ENCODE measurements at regions not wholly inside any gene's neighbourhood (a gene's known extent, or its start where the extent isn't known, plus 50 kb on each side); places are given as distances from the start of the nearest gene placed in this dataset.

DNA sequence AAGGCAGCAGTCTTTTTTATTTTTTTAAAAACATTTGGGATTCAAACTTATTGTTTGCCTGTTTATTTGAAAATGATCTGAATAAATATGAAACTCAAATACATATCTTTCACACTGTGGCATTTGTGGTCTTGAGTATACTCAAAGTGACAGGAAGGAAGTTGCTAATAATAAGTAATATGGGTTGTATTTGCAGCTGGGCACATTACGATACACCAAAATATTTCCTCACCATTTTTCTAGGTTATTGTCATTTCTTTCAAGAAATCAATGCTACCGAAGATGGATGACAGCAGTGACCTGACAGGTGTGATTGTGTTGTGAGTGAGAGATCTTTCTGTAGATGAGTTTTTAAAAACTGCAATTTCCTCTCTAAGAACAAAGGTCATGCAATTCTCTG is 665.7 kb downstream of the CDH8 start:
- no peak for DNase-seq (ENCODE audit: low spot score)
- Mint-ChIP-seq H3K27ac (no peak overlapping the region), H3K27me3 (ENCODE audit: insufficient read depth) (no peaks in the 10 kb centered on the region), H3K4me3 (no peak overlapping the region), H3K4me1 (ENCODE audit: low read depth) (no peaks in the 10 kb centered on the region), H3K9me3 (peaks cover 18% of the 10 kb centered on the region), H3K36me3 (ENCODE audit: low read depth) (no peaks in the 10 kb centered on the region)
- intact Hi-C loops (cut with micrococcal nuclease): no loop called here

DNA sequence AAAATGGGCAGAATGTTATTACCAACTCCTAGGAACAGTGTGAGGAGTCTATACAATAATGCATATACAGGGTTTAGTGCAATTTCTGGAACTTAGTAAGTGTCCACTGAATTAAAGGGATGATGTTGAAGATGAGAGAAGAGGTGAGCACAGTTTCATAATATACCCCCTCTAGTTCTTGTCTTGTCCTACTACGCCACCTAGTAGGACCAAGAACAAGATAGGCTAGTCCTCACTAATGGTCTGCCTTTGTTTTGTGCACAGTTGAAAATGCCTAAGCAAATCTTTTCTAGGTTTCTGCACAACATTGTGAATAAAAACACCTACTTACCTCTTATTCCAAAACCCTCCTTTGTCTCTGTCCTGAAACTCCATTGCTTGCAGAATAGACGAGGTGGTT is 670.2 kb downstream of the CDH8 start:
- Mint-ChIP-seq H3K27me3 (ENCODE audit: insufficient read depth) (no peaks in the 10 kb centered on the region), H3K9me3 (peaks cover 21% of the 10 kb centered on the region)

DNA sequence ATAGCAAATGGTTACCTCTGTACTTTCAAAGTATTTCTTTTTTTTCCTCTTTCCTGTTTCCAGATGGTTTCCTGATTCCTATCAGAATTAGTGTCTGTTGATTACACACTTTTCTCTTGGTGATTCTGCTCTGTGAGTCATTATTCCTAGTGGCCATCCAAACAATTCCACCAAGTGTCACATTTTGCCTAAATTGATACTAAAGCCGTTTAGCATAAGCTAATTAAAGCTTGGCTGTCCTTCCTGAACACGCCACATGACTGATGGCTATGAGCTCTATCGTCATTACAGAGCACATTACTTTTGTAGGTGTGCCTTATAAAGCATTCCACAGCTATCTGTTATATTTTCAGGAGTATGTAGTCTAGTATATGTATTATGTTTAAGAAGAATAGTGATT is 671.2 kb downstream of the CDH8 start:
- H3K4me3 Mint-ChIP-seq: no peak overlapping the region
- peaks cover 13% of the 10 kb centered on the region for H3K9me3 Mint-ChIP-seq
- DNase-seq (ENCODE audit: low spot score): no peak
- no peaks in the 10 kb centered on the region for H3K4me1 Mint-ChIP-seq (ENCODE audit: low read depth)
- no peaks in the 10 kb centered on the region for H3K36me3 Mint-ChIP-seq (ENCODE audit: low read depth)
- no peak overlapping the region for H3K27ac Mint-ChIP-seq
- H3K27me3 Mint-ChIP-seq (ENCODE audit: insufficient read depth): no peaks in the 10 kb centered on the region
- intact Hi-C loops (cut with micrococcal nuclease): no loop called here

More for the DNA sequence above, 670.2 kb downstream of the CDH8 start:
- H3K4me1 Mint-ChIP-seq (ENCODE audit: low read depth): no peaks in the 10 kb centered on the region
- H3K4me3 Mint-ChIP-seq: no peak overlapping the region
- H3K36me3 Mint-ChIP-seq (ENCODE audit: low read depth): no peaks in the 10 kb centered on the region
- no peak overlapping the region for H3K27ac Mint-ChIP-seq
- intact Hi-C loops (cut with micrococcal nuclease): no loop called here
- no peak for DNase-seq (ENCODE audit: low spot score)

DNA sequence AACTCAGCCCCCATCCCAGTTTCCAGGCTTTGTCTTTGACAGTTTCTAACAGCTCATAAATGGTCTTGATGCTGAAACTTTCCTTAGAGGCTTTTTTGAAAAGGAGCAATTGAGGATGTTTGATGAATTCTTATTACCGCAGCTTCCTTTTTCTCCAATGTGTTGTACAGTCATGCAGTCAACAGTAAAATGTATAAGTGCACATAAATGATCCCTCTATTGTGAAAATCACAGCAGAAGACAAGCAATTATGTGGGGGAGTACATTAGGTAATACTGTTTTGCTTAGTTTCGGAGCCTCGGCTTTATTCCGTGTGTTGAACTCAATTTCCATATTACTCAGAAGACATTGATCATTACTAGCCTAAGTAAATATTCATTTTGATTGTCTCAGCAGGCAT is 673.7 kb downstream of the CDH8 start:
- Mint-ChIP-seq H3K9me3 (peaks cover 14% of the 10 kb centered on the region), H3K27ac (no peak overlapping the region), H3K36me3 (ENCODE audit: low read depth) (no peaks in the 10 kb centered on the region), H3K27me3 (ENCODE audit: insufficient read depth) (no peaks in the 10 kb centered on the region), H3K4me1 (ENCODE audit: low read depth) (no peaks in the 10 kb centered on the region), H3K4me3 (no peak overlapping the region)
- intact Hi-C loops (cut with micrococcal nuclease): no loop called here
- DNase-seq (ENCODE audit: low spot score): no peak

DNA sequence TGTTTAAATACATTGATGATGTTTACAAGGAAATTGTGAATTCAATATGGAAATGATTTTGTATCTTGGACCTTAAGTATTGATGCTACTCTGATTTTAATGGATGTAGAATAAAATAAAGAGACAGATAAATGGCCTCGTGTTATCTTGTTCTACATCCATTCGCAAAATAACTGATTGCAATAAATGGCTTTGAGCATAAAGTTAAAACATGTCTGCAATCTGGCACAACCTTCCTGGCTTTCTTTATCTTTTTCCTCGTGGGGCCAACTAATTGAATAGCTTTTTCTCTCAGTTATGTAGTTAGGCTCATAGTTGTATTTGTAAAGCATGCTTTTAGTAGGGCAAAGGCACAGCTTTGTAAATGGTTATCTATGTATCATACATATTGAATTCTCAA is 691.4 kb downstream of the CDH8 start:
- Mint-ChIP-seq H3K4me1 (ENCODE audit: low read depth) (no peaks in the 10 kb centered on the region), H3K4me3 (no peak overlapping the region), H3K36me3 (ENCODE audit: low read depth) (no peaks in the 10 kb centered on the region), H3K27me3 (ENCODE audit: insufficient read depth) (no peaks in the 10 kb centered on the region), H3K27ac (no peak overlapping the region), H3K9me3 (peaks cover 20% of the 10 kb centered on the region)
- DNase-seq (ENCODE audit: low spot score): no peak
- intact Hi-C loops (cut with micrococcal nuclease): no loop called here

DNA sequence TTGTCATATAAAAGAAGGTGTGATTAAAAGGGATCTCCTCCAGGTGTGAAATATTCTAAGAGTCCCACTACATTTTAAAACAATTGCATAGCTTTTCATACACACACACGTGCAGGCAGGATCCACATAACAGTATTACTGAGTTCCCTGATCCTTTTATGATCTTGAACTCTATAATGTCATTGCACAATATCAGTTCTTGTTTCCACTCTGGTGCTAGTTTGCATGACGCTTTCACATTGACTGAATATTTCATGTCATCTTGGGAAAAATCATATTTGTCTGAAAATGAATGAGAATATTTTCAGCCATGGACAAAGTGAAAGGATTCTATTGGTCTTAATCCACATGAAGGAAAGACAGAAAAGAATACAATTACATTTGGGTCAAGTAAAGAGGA is 703.8 kb downstream of the CDH8 start:
- Mint-ChIP-seq H3K4me1 (ENCODE audit: low read depth) (no peaks in the 10 kb centered on the region), H3K27me3 (ENCODE audit: insufficient read depth) (no peaks in the 10 kb centered on the region), H3K27ac (no peak overlapping the region), H3K36me3 (ENCODE audit: low read depth) (no peaks in the 10 kb centered on the region), H3K9me3 (peaks cover 10% of the 10 kb centered on the region), H3K4me3 (no peak overlapping the region)
- intact Hi-C loops (cut with micrococcal nuclease): no loop called here
- no peak for DNase-seq (ENCODE audit: low spot score)

DNA sequence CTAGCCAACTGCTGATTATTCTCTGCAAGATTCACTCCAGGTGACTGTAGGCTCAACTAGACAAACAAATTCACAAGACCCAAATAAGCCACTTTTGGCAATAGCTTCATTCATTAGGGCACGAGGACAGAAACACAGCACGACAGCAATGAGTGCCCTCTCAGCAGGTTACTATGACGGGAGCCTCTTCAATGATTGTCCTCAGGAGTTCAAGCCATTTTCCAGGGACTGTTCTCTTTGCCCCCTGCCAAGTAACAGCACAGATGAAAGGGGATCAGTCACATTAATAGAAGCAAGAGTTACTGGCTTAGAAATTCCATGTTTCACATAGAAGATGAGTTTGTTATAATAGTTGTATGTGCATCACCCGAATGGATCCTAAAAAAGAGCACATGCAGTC is 712.2 kb downstream of the CDH8 start:
- no peak overlapping the region for H3K4me3 Mint-ChIP-seq
- peaks cover 21% of the 10 kb centered on the region for H3K9me3 Mint-ChIP-seq
- intact Hi-C loops (cut with micrococcal nuclease): no loop called here
- no peaks in the 10 kb centered on the region for H3K27me3 Mint-ChIP-seq (ENCODE audit: insufficient read depth)
- H3K4me1 Mint-ChIP-seq (ENCODE audit: low read depth): no peaks in the 10 kb centered on the region
- H3K36me3 Mint-ChIP-seq (ENCODE audit: low read depth): no peaks in the 10 kb centered on the region
- H3K27ac Mint-ChIP-seq: no peak overlapping the region
- DNase-seq (ENCODE audit: low spot score): no peak

DNA sequence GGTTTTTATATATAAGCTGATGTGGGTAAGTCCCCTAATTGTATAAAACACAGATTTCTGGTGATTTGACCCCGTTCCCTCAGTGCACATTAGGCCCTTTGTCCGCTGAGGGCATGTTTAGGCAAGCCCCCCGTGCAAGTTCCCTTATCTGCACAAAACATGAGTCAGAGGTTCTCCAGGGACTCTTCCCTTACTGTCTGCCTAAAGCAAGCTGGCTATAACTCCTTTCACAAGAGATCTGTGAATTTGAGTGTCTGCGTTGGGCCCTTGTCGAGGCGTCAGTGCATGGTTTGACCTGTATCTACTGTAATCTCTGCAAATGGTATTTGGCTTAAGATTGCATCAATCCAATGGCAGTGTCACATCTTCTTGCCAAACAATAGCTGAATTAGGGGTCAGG is 712.8 kb downstream of the CDH8 start:
- Mint-ChIP-seq H3K27ac (no peak overlapping the region), H3K27me3 (ENCODE audit: insufficient read depth) (no peaks in the 10 kb centered on the region), H3K4me1 (ENCODE audit: low read depth) (no peaks in the 10 kb centered on the region), H3K36me3 (ENCODE audit: low read depth) (no peaks in the 10 kb centered on the region), H3K4me3 (no peak overlapping the region), H3K9me3 (peaks cover 23% of the 10 kb centered on the region)
- no peak for DNase-seq (ENCODE audit: low spot score)
- intact Hi-C loops (cut with micrococcal nuclease): no loop called here

DNA sequence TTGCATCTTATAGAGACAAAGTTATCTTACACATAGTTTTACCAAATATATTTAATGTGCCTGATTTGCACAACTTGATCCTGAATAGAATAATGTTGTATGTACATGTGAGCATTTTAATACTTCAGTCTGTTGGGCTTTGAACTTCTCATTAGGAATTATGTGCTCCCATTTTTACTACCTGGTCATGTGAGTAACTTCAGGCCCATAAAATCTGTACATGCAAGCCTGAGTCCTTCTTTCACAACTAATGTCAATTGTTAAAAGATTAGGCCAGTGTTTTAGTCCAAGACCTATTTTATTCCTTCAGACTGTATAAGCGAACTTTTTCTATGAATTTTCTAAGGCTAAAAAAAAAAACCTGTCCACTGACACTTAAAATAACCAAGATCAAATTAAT is 715.4 kb downstream of the CDH8 start:
- intact Hi-C loops (cut with micrococcal nuclease): no loop called here

DNA sequence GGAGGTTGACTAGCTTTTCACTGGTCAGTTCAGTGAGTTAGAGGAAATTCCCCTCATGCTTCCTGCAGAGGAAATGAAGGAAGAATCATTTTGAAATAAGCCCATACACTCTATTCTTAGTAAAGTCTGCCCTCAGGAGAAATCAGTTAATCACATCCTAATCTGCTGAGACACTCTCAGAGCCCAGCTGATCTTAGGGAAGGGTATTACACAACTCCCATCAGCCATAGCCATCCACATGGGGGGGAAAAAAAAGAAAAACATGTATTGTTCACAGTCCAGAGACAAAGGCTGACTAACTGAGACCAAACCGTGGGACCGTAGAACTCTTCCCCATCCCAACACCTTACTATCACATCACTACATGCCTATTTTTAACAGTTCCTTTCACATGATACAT is 722.3 kb downstream of the CDH8 start:
- Mint-ChIP-seq H3K27me3 (ENCODE audit: insufficient read depth) (no peaks in the 10 kb centered on the region), H3K4me3 (no peak overlapping the region), H3K9me3 (peaks cover 36% of the 10 kb centered on the region), H3K36me3 (ENCODE audit: low read depth) (peaks cover 2% of the 10 kb centered on the region), H3K4me1 (ENCODE audit: low read depth) (no peaks in the 10 kb centered on the region), H3K27ac (no peak overlapping the region)
- no peak for DNase-seq (ENCODE audit: low spot score)
- intact Hi-C loops (cut with micrococcal nuclease): no loop called here

More for the DNA sequence above, 715.4 kb downstream of the CDH8 start:
- no peaks in the 10 kb centered on the region for H3K4me1 Mint-ChIP-seq (ENCODE audit: low read depth)
- no peaks in the 10 kb centered on the region for H3K36me3 Mint-ChIP-seq (ENCODE audit: low read depth)
- H3K4me3 Mint-ChIP-seq: no peak overlapping the region
- H3K27me3 Mint-ChIP-seq (ENCODE audit: insufficient read depth): no peaks in the 10 kb centered on the region
- H3K27ac Mint-ChIP-seq: no peak overlapping the region
- peaks cover 28% of the 10 kb centered on the region for H3K9me3 Mint-ChIP-seq
- DNase-seq (ENCODE audit: low spot score): no peak

DNA sequence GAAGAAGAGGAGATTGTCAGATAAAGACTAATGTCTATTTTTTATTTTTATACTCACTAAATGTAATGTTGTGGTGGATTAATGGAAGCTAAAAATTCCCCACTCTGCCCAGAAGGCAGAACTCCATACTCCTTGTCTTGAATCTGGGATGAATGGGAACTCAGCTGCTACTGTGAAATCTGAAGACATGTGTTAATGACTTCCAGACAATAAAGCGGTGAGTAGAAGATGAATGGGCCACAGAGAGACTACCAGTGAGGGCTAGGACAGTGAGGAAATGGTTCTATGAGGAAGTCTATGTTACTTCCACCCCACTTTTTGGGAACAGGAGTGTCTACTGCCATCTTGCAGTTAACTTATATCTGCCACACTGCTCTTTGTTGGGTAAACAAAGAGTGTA is 726.9 kb downstream of the CDH8 start:
- peaks cover 47% of the 10 kb centered on the region for H3K9me3 Mint-ChIP-seq
- no peaks in the 10 kb centered on the region for H3K36me3 Mint-ChIP-seq (ENCODE audit: low read depth)
- no peak overlapping the region for H3K27ac Mint-ChIP-seq
- H3K4me1 Mint-ChIP-seq (ENCODE audit: low read depth): no peaks in the 10 kb centered on the region
- no peaks in the 10 kb centered on the region for H3K27me3 Mint-ChIP-seq (ENCODE audit: insufficient read depth)
- DNase-seq (ENCODE audit: low spot score): no peak
- intact Hi-C loops (cut with micrococcal nuclease): no loop called here
- no peak overlapping the region for H3K4me3 Mint-ChIP-seq

DNA sequence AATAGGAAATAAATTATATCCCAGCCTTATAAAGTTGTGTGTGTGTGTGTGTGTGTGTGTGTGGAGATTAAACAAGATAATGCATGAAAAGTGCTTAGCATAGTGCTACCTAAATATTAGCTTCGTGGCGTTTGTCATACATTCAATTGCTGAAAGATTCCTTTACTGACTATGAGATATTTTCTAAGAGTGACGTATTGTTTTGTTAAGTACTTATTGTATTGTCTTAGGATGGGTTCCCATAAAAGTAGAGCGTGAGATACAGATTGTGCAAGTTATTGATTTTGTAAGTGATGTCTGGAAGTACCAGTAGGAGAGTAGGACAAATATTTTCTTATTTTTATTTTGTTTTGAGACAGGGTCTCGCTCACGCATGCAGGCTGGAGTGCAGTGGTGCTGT is 730.0 kb downstream of the CDH8 start:
- intact Hi-C loops (cut with micrococcal nuclease): no loop called here
- no peaks in the 10 kb centered on the region for H3K36me3 Mint-ChIP-seq (ENCODE audit: low read depth)

DNA sequence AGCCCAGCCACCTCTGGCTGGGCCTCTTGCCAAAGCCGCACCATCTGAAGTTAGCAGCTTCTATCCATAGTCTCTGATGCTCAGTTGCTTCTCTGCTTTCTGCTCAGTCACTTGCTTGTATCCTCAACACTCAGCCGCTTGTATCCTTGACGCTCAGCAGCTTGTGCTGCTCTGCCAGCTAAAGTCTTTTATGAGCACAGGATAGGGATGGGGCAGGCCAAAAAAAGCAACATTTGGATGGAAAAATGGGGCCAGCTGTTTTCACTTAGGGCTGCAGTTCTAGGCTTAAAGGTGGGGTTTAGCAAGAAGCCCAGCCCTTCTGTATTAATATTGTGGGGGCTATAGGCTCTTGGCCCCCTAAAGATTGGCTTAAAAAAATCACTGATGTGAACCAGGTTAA is 739.4 kb downstream of the CDH8 start:
- peaks cover 32% of the 10 kb centered on the region for H3K9me3 Mint-ChIP-seq
- intact Hi-C loops (cut with micrococcal nuclease): no loop called here
- no peak for DNase-seq (ENCODE audit: low spot score)

More for the DNA sequence above, 730.0 kb downstream of the CDH8 start:
- peaks cover 36% of the 10 kb centered on the region for H3K9me3 Mint-ChIP-seq
- H3K4me1 Mint-ChIP-seq (ENCODE audit: low read depth): no peaks in the 10 kb centered on the region
- no peak overlapping the region for H3K27ac Mint-ChIP-seq
- DNase-seq (ENCODE audit: low spot score): no peak
- no peaks in the 10 kb centered on the region for H3K27me3 Mint-ChIP-seq (ENCODE audit: insufficient read depth)
- H3K4me3 Mint-ChIP-seq: no peak overlapping the region

DNA sequence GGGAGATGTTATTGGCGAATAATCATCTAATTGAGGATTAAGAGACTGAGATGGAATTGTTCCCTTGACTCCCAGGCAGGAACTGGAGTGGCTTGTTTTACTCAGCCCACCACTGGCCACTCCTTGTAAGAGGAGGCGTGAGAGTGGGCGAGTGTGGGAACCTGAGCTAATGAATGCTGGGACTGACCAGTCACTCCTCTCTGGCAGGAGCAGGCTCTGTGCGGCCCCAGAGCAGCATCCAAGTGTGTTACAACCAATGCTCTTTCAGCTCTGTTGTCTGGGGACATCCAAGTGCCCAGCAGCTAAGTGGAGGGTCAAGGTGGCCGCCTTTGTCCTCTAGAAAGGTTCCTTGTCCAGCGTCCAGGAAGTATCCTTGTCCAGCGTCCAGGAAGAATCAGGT is 739.9 kb downstream of the CDH8 start:
- H3K4me3 Mint-ChIP-seq: no peak overlapping the region
- peaks cover 32% of the 10 kb centered on the region for H3K9me3 Mint-ChIP-seq
- no peaks in the 10 kb centered on the region for H3K27me3 Mint-ChIP-seq (ENCODE audit: insufficient read depth)
- no peak for DNase-seq (ENCODE audit: low spot score)
- no peaks in the 10 kb centered on the region for H3K4me1 Mint-ChIP-seq (ENCODE audit: low read depth)
- H3K27ac Mint-ChIP-seq: no peak overlapping the region
- intact Hi-C loops (cut with micrococcal nuclease): no loop called here
- no peaks in the 10 kb centered on the region for H3K36me3 Mint-ChIP-seq (ENCODE audit: low read depth)

More for the DNA sequence above, 739.4 kb downstream of the CDH8 start:
- Mint-ChIP-seq H3K27me3 (ENCODE audit: insufficient read depth) (no peaks in the 10 kb centered on the region), H3K27ac (no peak overlapping the region), H3K36me3 (ENCODE audit: low read depth) (no peaks in the 10 kb centered on the region), H3K4me3 (no peak overlapping the region), H3K4me1 (ENCODE audit: low read depth) (no peaks in the 10 kb centered on the region)
